ENCODE measurements at regions not wholly inside any gene's neighbourhood (a gene's known extent, or its start where the extent isn't known, plus 50 kb on each side); places are given as distances from the start of the nearest gene placed in this dataset.

- DNase-seq (ENCODE audit: low read depth in 1 of 2, low spot score in 1 of 2): no peak
Observed at GRCh38 chr2:207256476-207257207, 90.9 kb upstream of the KLF7 start.

GRCh38 chr2:207257251-207258250, 91.8 kb upstream of the KLF7 start:
- DNase-seq (ENCODE audit: low read depth in 1 of 2, low spot score in 1 of 2): no peak

GRCh38 chr2:207258263-207258991, 92.7 kb upstream of the KLF7 start:
- no peak for DNase-seq (ENCODE audit: low read depth in 1 of 2, low spot score in 1 of 2)

GRCh38 chr2:207260021-207260420, 94.3 kb upstream of the KLF7 start:
- no peak for DNase-seq (ENCODE audit: low read depth in 1 of 2, low spot score in 1 of 2)

GRCh38 chr2:207260947-207261346, 95.2 kb upstream of the KLF7 start:
- DNase-seq (ENCODE audit: low read depth in 1 of 2, low spot score in 1 of 2): no peak

- DNase-seq (ENCODE audit: low read depth in 1 of 2, low spot score in 1 of 2): no peak
Observed at GRCh38 chr2:207264310-207264709, 98.6 kb upstream of the KLF7 start.

GRCh38 chr2:207265332-207265731, 99.6 kb upstream of the KLF7 start:
- no peak for DNase-seq (ENCODE audit: low read depth in 1 of 2, low spot score in 1 of 2)

GRCh38 chr2:207265869-207266268, 100.1 kb upstream of the KLF7 start:
- DNase-seq (ENCODE audit: low read depth in 1 of 2, low spot score in 1 of 2): no peak

- no peak for DNase-seq (ENCODE audit: low read depth in 1 of 2, low spot score in 1 of 2)
Observed at GRCh38 chr2:207266648-207267047, 100.9 kb upstream of the KLF7 start.

- DNase-seq (ENCODE audit: low read depth in 1 of 2, low spot score in 1 of 2): no peak
Observed at GRCh38 chr2:207269038-207269437, 103.3 kb upstream of the KLF7 start.

GRCh38 chr2:207274530-207275189, 108.9 kb upstream of the KLF7 start:
- no peak for DNase-seq (ENCODE audit: low read depth in 1 of 2, low spot score in 1 of 2)

- no peak for DNase-seq (ENCODE audit: low read depth in 1 of 2, low spot score in 1 of 2)
Observed at GRCh38 chr2:207275779-207276178, 110.0 kb upstream of the KLF7 start.

GRCh38 chr2:207276248-207276647, 110.5 kb upstream of the KLF7 start:
- DNase-seq (ENCODE audit: low read depth in 1 of 2, low spot score in 1 of 2): no peak

GRCh38 chr2:207276858-207277257, 111.1 kb upstream of the KLF7 start:
- DNase-seq (ENCODE audit: low read depth in 1 of 2, low spot score in 1 of 2): no peak

- DNase-seq (ENCODE audit: low read depth in 1 of 2, low spot score in 1 of 2): no peak
Observed at GRCh38 chr2:207279520-207279919, 113.8 kb upstream of the KLF7 start.

- no peak for DNase-seq (ENCODE audit: low read depth in 1 of 2, low spot score in 1 of 2)
Observed at GRCh38 chr2:207281436-207281835, 115.7 kb upstream of the KLF7 start.

GRCh38 chr2:207282916-207283315, 117.2 kb upstream of the KLF7 start:
- DNase-seq (ENCODE audit: low read depth in 1 of 2, low spot score in 1 of 2): no peak

- DNase-seq (ENCODE audit: low read depth in 1 of 2, low spot score in 1 of 2): no peak
Observed at GRCh38 chr2:207283356-207283755, 117.6 kb upstream of the KLF7 start.

- DNase-seq (ENCODE audit: low read depth in 1 of 2, low spot score in 1 of 2): no peak
Observed at GRCh38 chr2:207284556-207285472, 119.1 kb upstream of the KLF7 start.

GRCh38 chr2:207285473-207285815, 119.7 kb upstream of the KLF7 start:
- DNase-seq (ENCODE audit: low read depth in 1 of 2, low spot score in 1 of 2): no peak

Data from activated CD4-positive, alpha-beta T cell treated with anti-CD3 and anti-CD28 coated beads, Interleukin-2, amount 50 U/mL, for 24 hours (primary cell).